PC-3 (cell line): ENCODE measurements at regions not wholly inside any gene's neighbourhood (a gene's known extent, or its start where the extent isn't known, plus 50 kb on each side); places are given as distances from the start of the nearest gene placed in this dataset.

Source experiments
- ATAC-seq: fragments of 200-7000 bp; cut with Tn5 transposase; 2 replicates; pipeline ENCODE4 v1.9.1; 2020; ENCODE audit warnings: mild to moderate bottlenecking, moderate library complexity
- BruUV-seq: library from RNA; stranded (reverse); fragments of 400-500 nt; replicated peaks from 2 replicates; lab custom pipeline; 2021; lab: Mats Ljungman, UMichigan
- CTCF ChIA-PET: fragments of 300-600 bp; sonication (Branson Sonifier 250); formaldehyde crosslinking; loops from one replicate; lab custom pipeline; 2022; ENCODE audit warnings: antibody characterized with exemption; lab: Charles Lee
- POLR2A ChIA-PET: fragments of 300-600 bp; sonication (Branson Sonifier 250); formaldehyde crosslinking; loops from one replicate; lab custom pipeline; 2022; ENCODE audit warnings: antibody characterized with exemption; ENCODE audit not compliant: unreplicated experiment; lab: Charles Lee
- DNase-seq: peaks from one replicate; pipeline ENCODE4 v3.0.0-alpha.2; 2015
- H2AFZ ChIP-seq: fragments of 300-600 bp; sonication (generic); 2 replicates; pipeline ENCODE4 v1.6.0; 2016; ENCODE audit warnings: antibody characterized with exemption, low read length
- H3F3A ChIP-seq: fragments of 300-600 bp; sonication (generic); one replicate; pipeline ENCODE4 v1.6.0; 2017; ENCODE audit warnings: antibody characterized with exemption, low read length, control low read depth, mild to moderate bottlenecking; ENCODE audit not compliant: unreplicated experiment
- H3K27ac ChIP-seq: fragments of 300-600 bp; sonication (generic); 2 replicates; pipeline ENCODE4 v1.5.1; 2016; ENCODE audit warnings: mild to moderate bottlenecking, low read length
- H3K27me3 ChIP-seq: fragments of 300-600 bp; sonication (generic); 2 replicates; pipeline ENCODE4 v1.6.1; 2016; ENCODE audit warnings: low read length, mixed read lengths
- H3K36me3 ChIP-seq: fragments of 300-600 bp; sonication (generic); 2 replicates; pipeline ENCODE4 v1.6.1; 2016; ENCODE audit warnings: low read depth, mixed run types, low read length, mixed read lengths
- H3K4me1 ChIP-seq: fragments of 300-600 bp; sonication (generic); 2 replicates; pipeline ENCODE4 v1.5.1; 2016; ENCODE audit warnings: low read length; ENCODE audit not compliant: insufficient read depth
- H3K4me2 ChIP-seq: fragments of 300-600 bp; sonication (generic); 2 replicates; pipeline ENCODE4 v1.6.0; 2016; ENCODE audit warnings: low read length
- H3K4me3 ChIP-seq: fragments of 300-600 bp; sonication (generic); 2 replicates; pipeline ENCODE4 v1.5.1; 2016; ENCODE audit warnings: mild to moderate bottlenecking, low read length, mixed read lengths
- H3K79me2 ChIP-seq: fragments of 300-600 bp; sonication (generic); 2 replicates; pipeline ENCODE4 v1.6.1; 2017; ENCODE audit warnings: low read length, mixed read lengths
- H3K9ac ChIP-seq: fragments of 300-600 bp; sonication (generic); 2 replicates; pipeline ENCODE4 v1.6.0; 2016; ENCODE audit warnings: mild to moderate bottlenecking, low read length
- H3K9me2 ChIP-seq: fragments of 300-600 bp; sonication (generic); replicated peaks from 2 replicates; pipeline ENCODE4 v1.6.1; 2016; ENCODE audit warnings: mixed run types, low read length, mixed read lengths
- H3K9me3 ChIP-seq: fragments of 300-600 bp; sonication (generic); 2 replicates; pipeline ENCODE4 v1.6.1; 2016; ENCODE audit warnings: low read length, mixed read lengths
- H4K20me1 ChIP-seq: fragments of 300-600 bp; sonication (generic); 2 replicates; pipeline ENCODE4 v1.6.1; 2016; ENCODE audit warnings: low read length, mixed read lengths
- EZH2 ChIP-seq: fragments of 300-600 bp; sonication (generic); IDR thresholded peaks from one replicate; pipeline ENCODE4 v1.6.1; 2017; ENCODE audit warnings: antibody characterized with exemption, mild to moderate bottlenecking, low read length; ENCODE audit not compliant: unreplicated experiment
- EZH2phosphoT487 ChIP-seq: fragments of 300-600 bp; sonication (generic); IDR thresholded peaks from 2 replicates; pipeline ENCODE4 v1.6.1; 2018; ENCODE audit warnings: mild to moderate bottlenecking, antibody characterized with exemption, low read length, borderline replicate concordance
- intact Hi-C: fragments of 100-400 bp; cut with micrococcal nuclease; formaldehyde crosslinking; loops from 2 replicates; pipeline ENCODE4 v1.9.0; 2023
- TF ChIP-seq, protein P1 (sequence below): fragments of 300-600 bp; sonication (generic); conservative IDR thresholded peaks from 2 replicates; pipeline ENCODE4 v1.5.1; 2017; ENCODE audit warnings: antibody characterized with exemption, low read depth, mild to moderate bottlenecking, low read length

DNA sequence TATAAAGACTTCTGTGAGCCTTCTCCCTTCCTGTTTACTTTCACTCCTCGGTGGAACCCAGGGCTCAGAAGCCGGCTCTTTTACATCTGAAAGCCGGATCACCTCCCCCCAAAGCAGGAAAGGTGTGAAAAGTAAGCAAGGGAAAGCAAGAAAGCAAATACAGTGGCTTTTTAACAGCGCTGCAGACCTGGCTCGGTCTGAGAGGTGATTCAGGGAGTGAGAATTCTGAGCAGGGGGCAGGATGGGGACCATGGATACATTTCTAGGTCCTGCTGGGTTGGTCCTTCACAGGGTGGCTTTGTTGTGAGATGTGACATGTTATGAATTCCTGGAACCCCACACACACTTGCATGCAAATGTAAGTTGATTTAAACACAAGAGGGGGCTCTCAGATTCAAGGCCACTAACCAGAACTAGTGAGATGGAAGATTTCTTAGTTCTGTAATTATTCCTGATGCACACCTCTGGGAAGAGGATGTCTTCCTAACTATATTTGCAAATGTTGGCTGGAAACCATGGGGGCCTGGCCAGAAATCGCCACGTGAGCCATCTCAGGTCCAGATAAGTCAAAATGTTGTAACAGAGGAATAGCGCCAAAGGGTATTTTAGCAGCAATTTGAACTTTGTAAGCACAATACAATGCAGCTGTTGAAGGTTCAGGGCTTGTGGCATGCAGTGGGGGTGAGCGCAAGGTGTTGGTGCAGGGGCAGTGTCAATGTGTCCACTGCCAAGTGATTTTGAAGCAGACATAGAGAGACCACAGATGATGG, 670.1 kb upstream of the LCORL start:
- Histone ChIP-seq H3K27me3 (no peaks in the 10 kb centered on the region), H3K9me3 (no peaks in the 10 kb centered on the region), H3K27ac (no peak overlapping the region), H3K36me3 (no peaks in the 10 kb centered on the region; the same call in 1 of the 2 replicates), H3K79me2 (no peaks in the 10 kb centered on the region), H3K4me1 (no peaks in the 10 kb centered on the region; the same call in 1 of the 2 replicates), H2AFZ (no peak overlapping the region), H3K4me2 (peak overlapping the region; percentile 46; the same call in 1 of the 2 replicates), H3K9me2 (no peaks in the 10 kb centered on the region), H3K9ac (no peak overlapping the region), H3K4me3 (no peak overlapping the region; the same call in 1 of the 2 replicates), H3F3A (no peaks in the 10 kb centered on the region), H4K20me1 (no peaks in the 10 kb centered on the region)
- DNase-seq (no peak), ATAC-seq (peak; percentile 56)
- CTCF ChIA-PET = interaction anchor here (0.6 kb wide), 1 partner anchor 98 kb away, joined by 3 read pairs; no protein-coding TSS in a partner anchor
- no TSS peak for BruUV-seq
- TF ChIP-seq EZH2phosphoT487 = no peak
- TF ChIP-seq EZH2 = no peak
- TF ChIP-seq, protein P1, sequence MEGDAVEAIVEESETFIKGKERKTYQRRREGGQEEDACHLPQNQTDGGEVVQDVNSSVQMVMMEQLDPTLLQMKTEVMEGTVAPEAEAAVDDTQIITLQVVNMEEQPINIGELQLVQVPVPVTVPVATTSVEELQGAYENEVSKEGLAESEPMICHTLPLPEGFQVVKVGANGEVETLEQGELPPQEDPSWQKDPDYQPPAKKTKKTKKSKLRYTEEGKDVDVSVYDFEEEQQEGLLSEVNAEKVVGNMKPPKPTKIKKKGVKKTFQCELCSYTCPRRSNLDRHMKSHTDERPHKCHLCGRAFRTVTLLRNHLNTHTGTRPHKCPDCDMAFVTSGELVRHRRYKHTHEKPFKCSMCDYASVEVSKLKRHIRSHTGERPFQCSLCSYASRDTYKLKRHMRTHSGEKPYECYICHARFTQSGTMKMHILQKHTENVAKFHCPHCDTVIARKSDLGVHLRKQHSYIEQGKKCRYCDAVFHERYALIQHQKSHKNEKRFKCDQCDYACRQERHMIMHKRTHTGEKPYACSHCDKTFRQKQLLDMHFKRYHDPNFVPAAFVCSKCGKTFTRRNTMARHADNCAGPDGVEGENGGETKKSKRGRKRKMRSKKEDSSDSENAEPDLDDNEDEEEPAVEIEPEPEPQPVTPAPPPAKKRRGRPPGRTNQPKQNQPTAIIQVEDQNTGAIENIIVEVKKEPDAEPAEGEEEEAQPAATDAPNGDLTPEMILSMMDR = no peak
- intact Hi-C loops = no loop called here
- POLR2A ChIA-PET = no interaction called here

- Histone ChIP-seq H3K27me3 (no peaks in the 10 kb centered on the region), H3K4me2 (no peak overlapping the region), H3K4me3 (no peak overlapping the region), H3F3A (no peaks in the 10 kb centered on the region), H3K27ac (no peak overlapping the region), H2AFZ (no peak overlapping the region), H4K20me1 (no peaks in the 10 kb centered on the region), H3K36me3 (no peaks in the 10 kb centered on the region; the same call in 1 of the 2 replicates), H3K9ac (no peak overlapping the region), H3K9me3 (no peaks in the 10 kb centered on the region), H3K4me1 (peaks cover 9% of the 10 kb centered on the region), H3K79me2 (no peaks in the 10 kb centered on the region), H3K9me2 (no peaks in the 10 kb centered on the region)
- no TSS peak for BruUV-seq
- ATAC-seq (no peak), DNase-seq (no peak)
- CTCF ChIA-PET = no interaction called here
- TF ChIP-seq EZH2phosphoT487 = no peak
- no peak for TF ChIP-seq EZH2
- TF ChIP-seq, protein P1 = no peak
- intact Hi-C loops = no loop called here
- POLR2A ChIA-PET = no interaction called here
Measured at GRCh38 chr4:18690291-18690955, 668.9 kb upstream of the LCORL start.
